Trophoblast cell (in vitro differentiated cells and primary cell): ENCODE measurements at regions not wholly inside any gene's neighbourhood (a gene's known extent, or its start where the extent isn't known, plus 50 kb on each side); places are given as distances from the start of the nearest gene placed in this dataset.

Source experiments
- DNase-seq, 2 donors: peaks; one replicate each; pipeline ENCODE4 v3.0.0-alpha.2; 2016
- H2AFZ ChIP-seq: 2 replicates; pipeline ENCODE4 v1.6.1; 2013; ENCODE audit warnings: low read length, moderate library complexity, mild to moderate bottlenecking; ENCODE audit not compliant: insufficient read depth, poor library complexity
- H2AK5ac ChIP-seq: 2 replicates; pipeline ENCODE4 v1.6.1; 2013; ENCODE audit warnings: mild to moderate bottlenecking, low read length
- H2BK120ac ChIP-seq: 2 replicates; pipeline ENCODE4 v1.6.1; 2013; ENCODE audit warnings: low read length, mild to moderate bottlenecking, moderate library complexity; ENCODE audit not compliant: insufficient read depth, poor library complexity
- H2BK12ac ChIP-seq: 2 replicates; pipeline ENCODE4 v1.6.1; 2013; ENCODE audit warnings: mild to moderate bottlenecking, low read length, moderate library complexity
- H2BK5ac ChIP-seq: 2 replicates; pipeline ENCODE4 v1.6.1; 2013; ENCODE audit warnings: low read length, low read depth, moderate library complexity, mild to moderate bottlenecking; ENCODE audit not compliant: poor library complexity
- H3K14ac ChIP-seq: 2 replicates; pipeline ENCODE4 v1.6.1; 2013; ENCODE audit warnings: mild to moderate bottlenecking, low read length
- H3K18ac ChIP-seq: 2 replicates; pipeline ENCODE4 v1.6.1; 2013; ENCODE audit warnings: mild to moderate bottlenecking, low read length
- H3K23ac ChIP-seq: 2 replicates; pipeline ENCODE4 v1.6.1; 2013; ENCODE audit warnings: low read length
- H3K27ac ChIP-seq: 2 replicates; pipeline ENCODE4 v1.5.1; 2013; ENCODE audit warnings: low read depth, mild to moderate bottlenecking, inconsistent platforms, low read length, moderate library complexity
- H3K27me3 ChIP-seq: 2 replicates; pipeline ENCODE4 v1.6.1; 2013; ENCODE audit warnings: inconsistent platforms, mild to moderate bottlenecking, low read length, moderate library complexity; ENCODE audit not compliant: insufficient read depth
- H3K36me3 ChIP-seq, 2 experiments: 1 replicate in 1 of 2; 2 replicates in 1 of 2; pipeline ENCODE4 v1.6.1; 2013; ENCODE audit warnings: low read length in 2 of 2, mild to moderate bottlenecking in 2 of 2, moderate library complexity in 1 of 2; ENCODE audit not compliant: insufficient read depth in 2 of 2, control insufficient read depth in 1 of 2
- H3K4ac ChIP-seq: 2 replicates; pipeline ENCODE4 v1.6.1; 2013; ENCODE audit warnings: low read depth, mild to moderate bottlenecking, low read length, moderate library complexity
- H3K4me1 ChIP-seq, 2 experiments: 1 replicate in 1 of 2; 2 replicates in 1 of 2; pipeline ENCODE4 v1.6.1; 2013; ENCODE audit warnings: low read length in 2 of 2, mild to moderate bottlenecking in 2 of 2, moderate library complexity in 1 of 2; ENCODE audit not compliant: insufficient read depth in 2 of 2, control insufficient read depth in 1 of 2
- H3K4me2 ChIP-seq: 2 replicates; pipeline ENCODE4 v1.6.1; 2013; ENCODE audit warnings: inconsistent platforms, mild to moderate bottlenecking, low read length, moderate library complexity
- H3K4me3 ChIP-seq: 2 replicates; pipeline ENCODE4 v1.5.1; 2013; ENCODE audit warnings: mild to moderate bottlenecking, low read depth, low read length, inconsistent platforms
- H3K79me1 ChIP-seq: one replicate; pipeline ENCODE4 v1.6.1; 2013; ENCODE audit warnings: low read length
- H3K79me2 ChIP-seq: 2 replicates; pipeline ENCODE4 v1.6.1; 2013; ENCODE audit warnings: low read length, mild to moderate bottlenecking; ENCODE audit not compliant: control insufficient read depth, insufficient read depth, poor library complexity
- H3K9ac ChIP-seq: 2 replicates; pipeline ENCODE4 v1.6.1; 2013; ENCODE audit warnings: mild to moderate bottlenecking, low read length
- H3K9me3 ChIP-seq: 2 replicates; pipeline ENCODE4 v1.6.1; 2013; ENCODE audit warnings: low read depth, mild to moderate bottlenecking, control low read depth, inconsistent platforms, low read length; ENCODE audit not compliant: insufficient read depth
- H4K12ac ChIP-seq: 2 replicates; pipeline ENCODE4 v1.6.1; 2013; ENCODE audit warnings: low read depth, mild to moderate bottlenecking, low read length, moderate library complexity
- H4K8ac ChIP-seq: 2 replicates; pipeline ENCODE4 v1.6.1; 2013; ENCODE audit warnings: low read depth, mild to moderate bottlenecking, low read length, moderate library complexity
- H4K91ac ChIP-seq: one replicate; pipeline ENCODE4 v1.6.1; 2013; ENCODE audit warnings: low read depth, mild to moderate bottlenecking, low read length, moderate library complexity
- WGBS: extraction: QIAGEN DNeasy Blood & Tissue Kit; methylation state at CpG from one replicate; pipeline ENCODE4 v1.1.7; 2013; ENCODE audit warnings: missing lambda C conversion rate; ENCODE audit not compliant: insufficient read length, insufficient coverage; ENCODE audit errors: extremely low coverage; 5-methylcytosine and 5-hydroxymethylcytosine counted together

GRCh38 chr11:23859087-23859486 lies 637.8 kb upstream of the LUZP2 start:
- Histone ChIP-seq H3K4me3 (no peak overlapping the region), H3K79me2 (no peaks in the 10 kb centered on the region), H2AK5ac (no peak overlapping the region), H3K4ac (no peak overlapping the region), H3K9me3 (no peaks in the 10 kb centered on the region), H2BK12ac (no peak overlapping the region), H3K18ac (no peak overlapping the region), H3K36me3 (no peaks in the 10 kb centered on the region), H3K4me1 (no peaks in the 10 kb centered on the region), H3K14ac (no peak overlapping the region), H4K91ac (no peak overlapping the region), H2BK5ac (no peak overlapping the region), H3K9ac (no peak overlapping the region), H3K79me1 (no peaks in the 10 kb centered on the region), H4K8ac (no peak overlapping the region), H3K4me2 (no peak overlapping the region), H2BK120ac (no peak overlapping the region), H4K12ac (no peak overlapping the region), H2AFZ (no peak overlapping the region), H3K27ac (no peak overlapping the region), H3K27me3 (no peaks in the 10 kb centered on the region), H3K23ac (no peak overlapping the region)
- no peak for DNase-seq

GRCh38 chr11:23861615-23862014 lies 635.2 kb upstream of the LUZP2 start:
- no peak overlapping the region for H2BK120ac ChIP-seq
- H3K23ac ChIP-seq, result no peak overlapping the region
- H3K27me3 ChIP-seq, result no peaks in the 10 kb centered on the region
- no peak overlapping the region for H4K12ac ChIP-seq
- no peak overlapping the region for H2AK5ac ChIP-seq
- H3K9ac ChIP-seq, result no peak overlapping the region
- no peak overlapping the region for H4K91ac ChIP-seq
- no peak overlapping the region for H3K14ac ChIP-seq
- no peak overlapping the region for H2BK5ac ChIP-seq
- no peak overlapping the region for H3K4me2 ChIP-seq
- DNase-seq, result no peak
- H2BK12ac ChIP-seq, result no peak overlapping the region
- no peak overlapping the region for H4K8ac ChIP-seq
- no CpG with 5 or more reads among the region's 9 CpGs for WGBS
- H3K36me3 ChIP-seq, result no peaks in the 10 kb centered on the region
- H3K4ac ChIP-seq, result no peak overlapping the region
- H3K79me1 ChIP-seq, result peaks cover 1% of the 10 kb centered on the region
- H2AFZ ChIP-seq, result no peak overlapping the region
- H3K9me3 ChIP-seq, result no peaks in the 10 kb centered on the region
- H3K4me3 ChIP-seq, result no peak overlapping the region
- H3K27ac ChIP-seq, result no peak overlapping the region
- H3K79me2 ChIP-seq, result no peaks in the 10 kb centered on the region
- H3K4me1 ChIP-seq, result peaks cover 0 to 1% of the 10 kb centered on the region in 2 experiments
- no peak overlapping the region for H3K18ac ChIP-seq

GRCh38 chr11:23865341-23865975 lies 631.4 kb upstream of the LUZP2 start:
- peak; percentile 67 to 90 for DNase-seq
- Histone ChIP-seq H2AK5ac (no peak overlapping the region), H3K18ac (no peak overlapping the region), H3K14ac (no peak overlapping the region), H3K4me1 (peaks cover 0 to 4% of the 10 kb centered on the region in 2 experiments), H3K79me2 (no peaks in the 10 kb centered on the region), H2BK12ac (no peak overlapping the region), H4K8ac (no peak overlapping the region), H3K4me3 (no peak overlapping the region), H3K27ac (peak overlapping the region; percentile 75), H3K23ac (no peak overlapping the region), H3K9ac (no peak overlapping the region), H3K4ac (no peak overlapping the region), H4K12ac (no peak overlapping the region), H2BK120ac (no peak overlapping the region), H3K9me3 (no peaks in the 10 kb centered on the region), H3K4me2 (peak overlapping the region; percentile 38), H4K91ac (no peak overlapping the region), H3K36me3 (no peaks in the 10 kb centered on the region), H3K27me3 (no peaks in the 10 kb centered on the region), H3K79me1 (peaks cover 4% of the 10 kb centered on the region), H2BK5ac (no peak overlapping the region), H2AFZ (no peak overlapping the region)
- WGBS, result no CpG with 5 or more reads among the region's 4 CpGs

- H3K79me2 ChIP-seq, result no peaks in the 10 kb centered on the region
- H3K27me3 ChIP-seq, result no peaks in the 10 kb centered on the region
- H4K8ac ChIP-seq, result peak overlapping the region; percentile 48
- H3K27ac ChIP-seq, result no peak overlapping the region
- no peak overlapping the region for H3K4me3 ChIP-seq
- H3K4ac ChIP-seq, result no peak overlapping the region
- H4K91ac ChIP-seq, result peak overlapping the region; percentile 13
- H2AFZ ChIP-seq, result no peak overlapping the region
- no CpG with 5 or more reads among the region's 1 CpG for WGBS
- no peaks in the 10 kb centered on the region for H3K9me3 ChIP-seq
- H4K12ac ChIP-seq, result no peak overlapping the region
- DNase-seq, result no peak
- H3K4me1 ChIP-seq, result peaks cover 0 to 4% of the 10 kb centered on the region in 2 experiments
- H2BK12ac ChIP-seq, result peak overlapping the region; percentile 95
- peak overlapping the region; percentile 66 for H3K14ac ChIP-seq
- no peaks in the 10 kb centered on the region for H3K36me3 ChIP-seq
- peak overlapping the region; percentile 30 for H2BK120ac ChIP-seq
- H3K18ac ChIP-seq, result no peak overlapping the region
- H3K23ac ChIP-seq, result no peak overlapping the region
- peak overlapping the region; percentile 66 for H2BK5ac ChIP-seq
- H3K79me1 ChIP-seq, result peaks cover 4% of the 10 kb centered on the region
- peak overlapping the region; percentile 59 for H2AK5ac ChIP-seq
- no peak overlapping the region for H3K4me2 ChIP-seq
- H3K9ac ChIP-seq, result no peak overlapping the region
These were observed 630.2 kb upstream of the LUZP2 start for GRCh38 chr11:23866641-23867040.
